GM19438 (cell line): ENCODE measurements at regions not wholly inside any gene's neighbourhood (a gene's known extent, or its start where the extent isn't known, plus 50 kb on each side); places are given as distances from the start of the nearest gene placed in this dataset.
"Not testable (repeated sequence)": the region's sequence is repeated elsewhere in the genome, so short reads cannot be mapped to it uniquely, and the experiment has no call there.

Experiments
- ATAC-seq: cut with Tn5 transposase; IDR thresholded peaks from one replicate; pipeline ENCODE4 v1.9.1; 2021; ENCODE audit warnings: low read depth; ENCODE audit not compliant: unreplicated experiment

DNA sequence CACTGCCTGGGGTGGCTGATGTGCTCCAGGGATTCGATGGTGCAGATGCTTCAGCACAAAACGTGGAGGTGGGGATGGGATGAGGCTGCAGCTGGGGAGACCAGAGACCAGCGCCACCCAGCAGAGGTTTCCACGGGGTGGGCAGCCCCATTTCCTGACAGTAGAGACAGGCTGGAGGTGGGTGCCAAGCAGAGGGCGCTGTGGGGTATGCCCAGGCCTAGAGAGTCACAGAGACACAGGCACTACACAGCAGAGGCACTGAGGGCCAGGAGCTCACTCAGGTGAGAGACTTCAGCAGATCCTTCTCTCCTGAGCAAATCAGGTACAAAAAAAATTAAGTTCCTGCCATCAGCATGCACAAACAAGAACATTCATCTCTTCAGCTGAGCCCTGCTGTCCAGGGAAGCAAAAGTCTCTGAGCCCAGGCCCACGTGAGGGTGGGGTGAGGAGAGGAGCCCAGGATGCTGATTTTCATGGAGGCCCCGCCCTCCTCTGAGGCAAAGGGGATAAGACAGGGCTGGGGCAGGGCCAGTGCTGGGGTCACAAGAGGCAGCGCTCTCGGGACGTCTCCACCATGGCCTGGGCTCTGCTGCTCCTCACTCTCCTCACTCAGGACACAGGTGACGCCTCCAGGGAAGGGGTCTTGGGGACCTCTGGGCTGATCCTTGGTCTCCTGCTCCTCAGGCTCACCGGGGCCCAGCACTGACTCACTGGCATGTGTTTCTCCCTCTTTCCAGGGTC, 53.1 kb downstream of the GGTLC2 start:
- no peak for ATAC-seq

DNA sequence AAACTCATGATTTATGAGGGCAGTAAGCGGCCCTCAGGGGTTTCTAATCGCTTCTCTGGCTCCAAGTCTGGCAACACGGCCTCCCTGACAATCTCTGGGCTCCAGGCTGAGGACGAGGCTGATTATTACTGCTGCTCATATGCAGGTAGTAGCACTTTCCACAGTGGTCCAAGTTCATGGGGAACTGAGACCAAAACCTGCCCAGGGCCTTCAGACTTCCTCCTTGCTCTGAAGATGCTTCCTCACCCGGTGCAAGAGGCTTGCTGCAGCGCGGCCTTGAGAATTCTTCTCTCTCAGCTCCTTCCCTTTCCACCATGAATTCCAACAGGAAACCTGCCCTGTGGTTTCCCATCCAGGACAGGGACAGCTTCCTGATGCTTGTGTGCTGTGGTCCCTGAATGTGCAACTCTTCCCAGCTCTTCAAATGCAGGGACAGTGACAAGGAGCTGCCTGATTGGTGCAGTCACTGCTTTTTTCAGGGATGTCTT, 53.9 kb downstream of the GGTLC2 start:
- ATAC-seq, result no peak

DNA sequence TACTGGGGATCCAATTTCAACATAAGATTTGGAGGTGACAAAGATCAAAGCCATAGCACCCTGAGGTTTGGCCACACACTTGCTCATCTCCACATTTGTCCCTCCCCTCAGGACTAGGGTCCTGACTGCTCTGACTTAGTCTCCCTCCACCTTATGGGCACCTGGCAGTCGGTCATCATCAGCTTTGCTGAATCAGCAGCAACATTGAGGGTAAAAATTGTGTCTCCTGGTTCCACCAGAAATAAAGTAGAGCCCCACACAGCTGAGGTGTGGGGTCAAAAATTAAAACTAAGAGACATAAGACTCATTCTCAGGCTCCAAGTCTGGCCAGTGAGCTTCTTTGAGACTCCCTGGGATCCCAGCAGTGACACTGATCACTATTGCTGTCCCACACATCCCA, 56.2 kb downstream of the GGTLC2 start:
- ATAC-seq, result no peak

DNA sequence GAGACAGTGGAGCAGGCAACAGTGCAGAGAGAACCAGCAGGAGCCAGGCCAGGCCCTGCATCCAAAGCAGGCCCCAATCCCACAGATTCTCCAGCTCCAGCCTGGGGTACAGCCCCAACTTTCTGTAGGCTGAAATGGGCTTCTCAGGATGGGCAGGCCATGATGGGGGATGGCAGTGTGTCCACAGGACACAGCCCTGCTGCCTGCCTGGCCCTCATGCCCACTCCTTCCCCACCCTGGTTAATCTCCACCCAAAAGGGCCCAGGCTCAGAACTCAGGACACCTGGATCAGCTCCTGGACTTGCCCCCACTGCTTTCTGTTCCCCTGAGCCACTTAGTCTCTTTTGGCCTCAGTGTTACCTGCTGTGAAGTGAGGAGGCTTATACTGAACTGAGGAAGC, 57.1 kb downstream of the GGTLC2 start:
- ATAC-seq, result not testable (repeated sequence)

DNA sequence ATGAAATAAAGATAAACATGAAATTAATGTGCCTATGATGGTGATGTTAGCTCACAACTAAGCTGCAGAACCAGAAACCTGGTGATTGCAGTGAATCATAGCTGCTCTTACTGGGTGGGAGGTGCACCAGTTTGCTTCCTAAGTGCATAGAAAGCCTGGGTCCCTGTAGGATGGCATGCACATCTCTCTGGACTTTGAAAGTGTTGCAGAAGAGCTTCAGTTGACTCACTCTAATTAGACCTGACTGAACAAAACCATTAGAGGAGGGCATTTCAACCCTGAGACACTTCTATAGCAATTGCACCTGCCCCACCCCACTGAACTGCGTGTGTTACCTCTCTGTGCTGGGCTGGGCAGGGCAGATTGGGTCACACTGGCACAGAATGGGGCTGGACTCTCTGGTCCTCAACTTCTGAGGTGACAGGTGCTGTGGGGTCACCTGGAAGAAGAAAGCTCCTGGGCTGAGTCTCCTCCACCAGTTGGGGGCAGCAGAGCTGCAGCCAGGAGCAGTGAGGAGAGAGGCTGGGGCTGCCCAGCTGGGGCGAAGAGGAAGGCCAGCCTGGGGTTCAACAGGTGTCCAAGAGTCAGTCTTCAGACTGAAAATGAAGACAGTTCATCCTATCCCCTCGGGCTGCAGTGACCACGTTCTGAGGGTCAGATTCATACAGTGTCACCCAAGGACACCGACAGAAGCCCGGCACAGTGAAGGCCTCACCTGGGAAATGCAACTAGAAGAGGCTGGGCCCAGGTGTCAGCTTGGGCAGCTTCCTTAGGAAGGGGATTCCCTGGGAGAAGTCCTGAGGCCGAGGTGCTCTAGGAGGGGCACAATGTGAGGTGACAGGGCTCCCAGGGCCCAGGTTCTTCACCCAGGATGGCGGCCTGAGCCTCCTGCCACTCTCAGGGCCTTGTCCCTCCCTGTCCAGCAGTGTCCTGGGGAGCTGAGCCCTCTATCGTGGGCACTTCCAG, 58.1 kb downstream of the GGTLC2 start:
- no peak for ATAC-seq

DNA sequence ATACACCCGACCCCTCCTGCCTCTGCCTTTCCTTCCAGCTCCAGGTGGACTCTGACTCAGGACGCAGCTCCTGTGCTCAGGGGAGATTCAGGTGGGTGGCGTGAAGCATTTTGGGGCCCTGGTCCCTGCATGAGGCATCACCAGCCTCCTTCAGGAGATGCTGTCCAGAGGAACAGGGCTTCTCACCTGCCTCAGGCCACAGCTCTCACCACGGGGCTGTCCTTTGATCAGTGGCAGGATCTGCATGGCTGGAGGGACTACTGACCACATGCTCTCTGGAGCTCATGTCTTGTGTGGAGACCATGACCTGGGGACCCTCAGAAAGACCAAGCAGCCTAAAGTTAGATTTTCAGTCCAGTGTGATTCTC, 58.8 kb downstream of the GGTLC2 start:
- ATAC-seq, result no peak

DNA sequence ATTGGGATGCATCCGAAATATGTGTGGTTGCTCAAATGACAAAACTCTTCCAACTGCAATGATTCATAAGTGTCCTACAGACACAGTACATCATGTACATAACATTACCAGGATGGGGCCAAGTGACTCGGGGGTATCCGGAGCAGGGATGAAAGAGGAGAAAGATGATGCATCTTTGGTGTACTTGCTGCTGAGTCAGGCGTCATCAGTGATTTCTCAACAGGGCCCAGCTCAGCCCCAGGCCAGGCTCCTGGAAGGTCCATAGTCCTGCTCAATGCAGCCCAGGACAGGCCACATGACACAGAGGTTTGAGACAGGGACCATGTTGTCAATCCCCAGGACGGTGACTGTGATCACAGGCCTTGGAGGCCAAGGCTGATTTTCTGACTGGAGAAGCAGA, 59.3 kb downstream of the GGTLC2 start:
- ATAC-seq, result no peak

DNA sequence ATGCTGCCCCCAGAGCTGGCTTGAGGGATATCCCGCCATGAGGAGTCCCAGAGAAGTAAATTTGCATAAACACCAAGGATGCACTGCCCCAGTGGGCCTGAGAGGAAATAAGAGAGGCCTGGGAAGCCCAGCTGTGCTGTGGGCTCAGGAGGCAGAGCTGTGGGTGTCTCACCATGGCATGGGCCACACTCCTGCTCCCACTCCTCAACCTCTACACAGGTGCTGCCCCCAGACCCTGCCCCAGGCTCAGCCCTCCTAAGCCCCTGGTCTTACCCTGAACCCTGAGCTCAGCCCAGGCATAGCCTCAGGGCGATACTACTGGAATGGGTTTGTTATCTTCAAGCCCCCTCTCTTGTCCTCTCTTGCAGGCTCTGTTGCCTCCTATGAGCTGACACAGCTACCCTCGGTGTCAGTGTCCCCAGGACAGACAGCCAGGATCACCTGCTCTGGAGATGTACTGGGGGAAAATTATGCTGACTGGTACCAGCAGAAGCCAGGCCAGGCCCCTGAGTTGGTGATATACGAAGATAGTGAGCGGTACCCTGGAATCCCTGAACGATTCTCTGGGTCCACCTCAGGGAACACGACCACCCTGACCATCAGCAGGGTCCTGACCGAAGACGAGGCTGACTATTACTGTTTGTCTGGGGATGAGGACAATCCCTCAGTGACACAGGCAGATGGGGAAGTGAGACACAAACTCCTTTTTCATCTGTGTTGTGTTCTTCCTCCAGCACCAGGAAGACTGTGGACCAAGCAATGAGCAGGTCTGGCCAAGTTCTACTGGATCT, 59.9 kb downstream of the GGTLC2 start:
- ATAC-seq, result no peak

DNA sequence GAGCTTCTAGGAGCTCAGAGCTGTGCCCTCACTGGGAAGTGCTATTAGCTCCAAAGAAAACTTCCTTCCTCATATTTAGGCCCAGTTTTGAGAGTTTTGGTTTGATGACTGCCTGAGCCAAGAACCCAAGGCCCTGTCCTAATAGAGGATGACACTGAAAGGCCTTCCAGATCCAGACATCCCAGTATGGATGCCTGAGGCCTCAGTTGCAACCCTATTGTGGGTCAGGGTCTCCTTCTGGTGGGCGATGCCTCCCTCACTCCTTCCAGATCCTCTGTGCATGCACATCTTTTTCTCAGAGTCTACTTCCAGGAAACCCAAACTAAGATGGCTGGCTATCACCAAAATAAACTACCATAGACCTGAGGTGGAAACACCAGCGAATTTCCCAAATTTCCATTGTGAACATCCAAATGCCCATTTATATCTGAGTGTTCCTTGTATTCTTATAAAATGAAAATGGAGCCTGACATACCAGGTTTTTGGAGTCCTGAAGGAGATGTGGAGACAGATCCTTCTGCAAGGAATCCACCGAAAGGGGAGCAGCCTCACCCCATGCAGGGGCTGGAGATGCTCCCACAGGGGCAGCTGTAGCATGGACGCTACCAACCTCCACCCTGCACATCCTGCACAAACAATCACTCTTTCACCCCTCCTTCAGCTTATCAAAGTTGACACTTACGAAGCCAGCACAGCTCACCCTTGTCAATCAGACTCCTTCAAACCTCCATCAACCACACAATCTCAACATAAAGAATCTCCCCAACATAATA, 61.1 kb downstream of the GGTLC2 start:
- ATAC-seq, result no peak

DNA sequence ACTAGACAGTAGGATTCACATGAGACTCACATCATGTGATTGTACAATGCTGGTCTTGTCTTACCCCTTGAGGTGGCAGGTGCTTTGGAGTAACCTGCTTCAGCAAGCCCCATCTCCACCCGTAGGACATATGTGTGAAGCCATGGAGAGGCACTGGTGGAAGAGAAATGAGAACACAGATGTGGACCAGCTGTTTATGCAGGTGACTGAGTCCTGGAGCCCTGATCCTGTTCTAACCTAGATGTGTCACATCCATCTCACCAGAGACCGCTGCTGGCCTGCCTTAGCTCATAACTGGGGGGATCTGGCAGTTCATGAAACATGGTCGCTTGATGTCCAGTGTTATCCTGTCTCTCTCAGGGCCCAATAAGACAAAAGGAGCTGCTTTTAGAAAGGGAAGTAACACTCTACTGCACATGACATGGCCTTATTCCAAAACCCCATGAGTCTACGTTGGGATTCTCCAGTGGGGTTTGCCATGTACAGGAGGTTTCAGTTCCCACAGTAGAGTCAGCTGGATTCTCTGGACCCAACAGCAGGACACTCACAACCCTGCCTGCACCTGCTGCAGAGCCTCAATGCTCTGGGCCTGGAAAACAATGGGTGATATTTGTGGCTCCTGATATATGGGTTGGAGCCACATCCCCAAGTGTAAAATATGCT, 62.0 kb downstream of the GGTLC2 start:
- no peak for ATAC-seq

DNA sequence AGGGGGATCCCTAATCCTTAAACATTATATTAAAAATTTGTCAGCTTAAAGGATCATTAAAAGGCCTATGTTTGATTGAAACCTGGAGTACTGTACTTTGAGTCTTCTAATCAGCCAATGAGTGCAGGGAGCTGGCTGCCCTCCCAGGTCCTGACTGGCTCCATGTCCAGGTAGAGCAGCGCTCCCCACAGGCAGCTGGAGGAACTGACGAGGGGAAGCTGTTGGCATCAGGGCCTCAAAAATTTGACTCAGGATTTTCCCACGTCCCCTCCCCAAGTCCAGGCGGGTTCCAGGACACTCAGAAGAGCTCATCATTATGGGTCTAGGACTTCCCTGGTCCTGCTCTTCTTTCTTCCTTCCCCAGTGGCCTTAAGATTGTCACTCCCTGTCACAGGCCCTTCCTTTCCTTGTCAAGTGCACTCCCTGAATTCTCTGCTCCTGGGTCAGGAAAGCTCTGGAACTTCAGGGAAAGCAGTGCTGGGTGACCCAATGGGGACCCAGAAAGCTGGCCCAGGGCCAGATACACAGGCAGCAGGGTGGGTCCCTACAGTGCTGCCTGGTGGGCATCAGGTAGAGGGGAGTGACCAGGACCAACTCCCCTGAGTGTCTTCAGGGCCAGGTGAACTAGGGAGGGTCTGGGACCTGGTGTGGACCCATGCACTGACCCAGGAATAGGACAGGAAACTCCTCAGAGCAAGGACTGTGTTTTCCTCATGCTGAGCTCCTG, 65.5 kb downstream of the GGTLC2 start:
- ATAC-seq, result no peak

DNA sequence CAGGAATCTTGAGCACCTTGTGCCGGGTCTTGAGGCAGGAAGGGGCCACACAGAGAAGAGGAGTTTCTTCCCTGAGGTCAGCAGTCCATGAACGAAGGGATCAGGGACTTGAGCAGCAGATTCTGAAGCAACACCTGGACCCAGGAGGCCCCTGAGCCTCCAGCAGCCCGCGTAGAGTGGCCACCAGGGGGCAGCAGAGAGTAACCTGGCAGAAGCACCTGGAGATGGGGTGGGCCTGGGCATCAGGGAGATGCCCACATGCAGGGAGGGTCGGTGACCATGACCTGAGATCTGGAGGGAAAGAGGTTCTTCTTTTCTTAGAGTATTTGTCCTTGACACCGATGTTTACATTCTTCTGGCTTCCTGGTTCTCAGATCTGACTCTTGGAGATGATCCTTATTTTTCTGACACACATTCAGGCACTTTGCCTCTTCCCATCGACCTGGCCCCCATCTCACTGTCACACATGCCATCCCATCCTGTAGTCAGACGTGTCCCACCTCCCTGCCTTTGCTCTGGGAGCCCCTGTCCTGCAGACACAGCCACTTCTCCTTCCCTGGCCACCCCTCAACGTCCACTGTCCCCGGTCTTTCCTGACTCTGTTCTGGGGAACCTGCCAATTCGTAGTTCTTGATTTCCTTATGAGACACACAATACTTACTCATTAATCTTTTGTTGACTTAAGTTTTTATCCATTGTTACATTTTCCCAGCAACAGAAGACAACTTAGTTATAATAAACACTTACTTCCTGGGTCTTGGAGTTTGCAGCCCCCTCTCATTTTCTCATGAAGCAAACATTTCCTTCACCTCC, 66.5 kb downstream of the GGTLC2 start:
- no peak for ATAC-seq

DNA sequence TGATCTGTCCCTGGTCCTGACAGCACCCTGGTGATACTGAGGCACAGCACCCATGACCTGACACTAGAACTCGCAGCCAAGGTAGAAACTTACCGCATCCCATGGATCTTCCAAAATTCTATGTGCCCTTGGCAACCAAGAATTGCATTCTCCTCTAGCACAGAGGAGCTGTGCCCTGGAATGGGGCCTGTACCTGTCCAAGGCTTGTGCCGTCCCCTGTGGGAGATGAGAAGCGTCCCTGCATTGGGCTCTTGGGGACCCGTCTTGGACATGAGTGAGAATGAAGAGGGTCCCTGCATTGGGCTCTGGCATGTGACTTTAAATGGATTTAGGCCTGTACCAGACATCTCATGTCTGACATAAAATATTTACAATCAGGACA, 67.1 kb downstream of the GGTLC2 start:
- no peak for ATAC-seq

DNA sequence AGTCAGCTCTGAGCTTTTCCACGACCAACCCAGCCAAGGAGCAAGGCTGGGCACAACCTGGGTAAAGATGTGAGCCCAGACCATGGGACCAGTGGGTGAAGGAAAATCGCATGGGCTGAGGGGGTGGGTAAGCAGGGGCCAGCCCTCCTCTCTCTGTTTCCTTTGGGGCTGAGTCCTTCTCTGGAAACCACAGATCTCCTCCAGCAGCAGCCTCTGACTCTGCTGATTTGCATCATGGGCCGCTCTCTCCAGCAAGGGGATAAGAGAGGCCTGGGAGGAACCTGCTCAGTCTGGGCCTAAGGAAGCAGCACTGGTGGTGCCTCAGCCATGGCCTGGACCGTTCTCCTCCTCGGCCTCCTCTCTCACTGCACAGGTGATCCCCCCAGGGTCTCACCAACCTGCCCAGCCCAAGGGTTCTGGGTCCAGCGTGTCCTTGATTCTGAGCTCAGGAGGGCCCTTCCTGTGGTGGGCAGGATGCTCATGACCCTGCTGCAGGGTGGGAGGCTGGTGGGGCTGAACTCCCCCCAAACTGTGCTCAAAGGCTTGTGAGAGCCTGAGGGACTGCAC, 67.8 kb downstream of the GGTLC2 start:
- ATAC-seq, result no peak

DNA sequence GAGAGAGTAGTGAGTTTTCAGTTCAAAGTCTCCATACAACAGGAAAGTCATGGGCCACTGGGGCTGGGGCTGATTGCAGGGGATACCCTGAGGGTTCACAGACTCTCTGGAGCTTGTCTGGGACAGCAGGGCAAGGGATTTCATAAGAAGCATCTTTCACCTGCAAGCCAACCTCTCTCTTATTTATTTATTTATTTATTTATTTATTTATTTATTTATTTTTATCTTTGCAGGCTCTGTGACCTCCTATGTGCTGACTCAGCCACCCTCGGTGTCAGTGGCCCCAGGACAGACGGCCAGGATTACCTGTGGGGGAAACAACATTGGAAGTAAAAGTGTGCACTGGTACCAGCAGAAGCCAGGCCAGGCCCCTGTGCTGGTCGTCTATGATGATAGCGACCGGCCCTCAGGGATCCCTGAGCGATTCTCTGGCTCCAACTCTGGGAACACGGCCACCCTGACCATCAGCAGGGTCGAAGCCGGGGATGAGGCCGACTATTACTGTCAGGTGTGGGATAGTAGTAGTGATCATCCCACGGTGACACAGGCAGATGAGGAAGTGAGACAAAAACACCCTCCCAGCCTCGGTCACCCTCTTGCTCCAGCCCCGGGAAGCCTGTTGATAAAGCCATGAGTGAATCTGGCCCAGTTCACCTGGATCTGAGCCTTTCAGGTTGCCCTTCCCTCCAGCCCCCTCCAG, 68.4 kb downstream of the GGTLC2 start:
- no peak for ATAC-seq

DNA sequence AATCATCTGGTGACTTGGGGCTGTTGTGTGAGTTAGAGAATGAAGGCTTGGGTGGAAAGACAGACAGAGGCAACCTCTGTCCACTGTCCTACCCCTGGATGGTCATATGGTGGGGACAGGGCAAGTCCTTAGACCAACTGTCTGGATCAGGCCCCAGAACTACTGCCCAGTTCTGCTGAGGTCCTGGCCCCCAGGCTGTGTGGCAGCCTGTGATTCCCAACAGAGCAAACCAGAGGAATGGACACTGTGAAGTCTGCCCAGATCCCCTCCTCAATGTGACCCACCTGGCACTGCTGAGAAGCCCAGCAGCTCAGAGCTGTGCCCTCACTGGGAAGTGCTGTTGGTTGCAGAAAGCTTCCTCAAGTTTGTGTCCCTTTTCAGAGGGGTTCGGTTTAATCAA, 69.0 kb downstream of the GGTLC2 start:
- no peak for ATAC-seq

DNA sequence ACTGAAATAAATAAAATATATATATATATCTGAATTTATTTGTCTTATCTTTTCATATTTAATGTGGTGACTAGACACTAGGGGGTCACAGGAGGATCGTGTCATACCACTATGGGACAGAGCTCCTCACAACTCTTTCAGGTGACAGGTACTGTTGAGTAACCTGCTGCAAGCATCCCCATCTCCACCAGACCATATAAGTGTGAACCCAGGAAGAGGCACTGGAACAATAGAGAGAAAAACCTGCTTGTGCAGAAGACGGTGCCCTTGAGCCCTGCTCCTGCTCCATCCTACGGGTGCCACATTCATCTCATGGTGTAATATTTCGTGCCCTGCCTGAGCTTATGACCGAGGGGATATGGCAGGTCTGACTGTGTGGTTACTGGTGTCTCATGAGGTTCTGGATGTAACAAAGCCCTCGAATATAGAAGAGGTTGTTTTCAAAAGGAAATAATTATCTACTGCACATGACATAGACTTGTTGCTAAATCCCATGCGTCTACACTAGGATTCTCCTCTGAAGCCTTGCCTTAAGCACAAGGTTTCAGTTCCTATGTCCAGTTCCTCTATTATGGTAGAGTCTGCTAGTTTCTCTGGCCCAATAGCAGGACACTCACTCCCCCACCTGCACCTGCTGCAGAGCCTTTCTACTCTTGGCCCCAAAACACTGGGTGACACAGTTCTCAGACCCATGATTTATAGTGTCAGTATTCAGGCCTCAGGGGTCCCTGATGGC, 70.4 kb downstream of the GGTLC2 start:
- peak; percentile 71 for ATAC-seq
